Endothelial cell of umbilical vein (primary cell): ENCODE measurements at regions not wholly inside any gene's neighbourhood (a gene's known extent, or its start where the extent isn't known, plus 50 kb on each side); places are given as distances from the start of the nearest gene placed in this dataset.

Experiments used
- BruUV-seq: library from RNA; stranded (reverse); fragments of 400-500 nt; replicated peaks from 2 replicates; lab custom pipeline; 2021; lab: Mats Ljungman, UMichigan
- CTCF ChIA-PET: fragments of 300-600, 350-600 bp; sonication (Branson Sonifier 250); formaldehyde crosslinking; loops from one replicate; lab custom pipeline; 2021; ENCODE audit warnings: antibody characterized with exemption, inconsistent platforms; lab: Charles Lee
- POLR2A ChIA-PET: fragments of 300-600, 350-600 bp; sonication (Branson Sonifier 250); formaldehyde crosslinking; loops from one replicate; lab custom pipeline; 2021; ENCODE audit warnings: antibody characterized with exemption, inconsistent platforms; lab: Charles Lee
- DNase-seq: peaks from one replicate; pipeline ENCODE4 v3.0.0-alpha.2; 2011; ENCODE audit warnings: low read depth, low spot score
- FAIRE-seq: peaks from 2 replicates; lab custom pipeline; 2011; peaks lifted over from hg19 to GRCh38; lab: Jason Lieb, UNC
- H2AFZ ChIP-seq: 2 replicates; pipeline ENCODE4 v1.6.0; 2012; ENCODE audit warnings: low read depth, low read length, control low read depth, inconsistent platforms
- H3K27ac ChIP-seq: 2 replicates; pipeline ENCODE4 v1.5.1; 2011; ENCODE audit warnings: low read depth, mild to moderate bottlenecking, control low read depth, low read length, moderate library complexity; ENCODE audit not compliant: insufficient read depth
- H3K27me3 ChIP-seq, 2 experiments: 2 replicates each; pipeline versions ENCODE4 v1.6.0 to v1.6.1; 2011; ENCODE audit warnings: low read length in 2 of 2, mixed read lengths in 1 of 2; ENCODE audit not compliant: control insufficient read depth in 2 of 2, insufficient read depth in 2 of 2
- H3K36me3 ChIP-seq, 2 experiments: 2 replicates in 1 of 2; 3 replicates in 1 of 2; pipeline ENCODE4 v1.5.1; 2011; ENCODE audit warnings: low read length in 2 of 2, mild to moderate bottlenecking in 1 of 2, moderate library complexity in 1 of 2; ENCODE audit not compliant: control insufficient read depth in 2 of 2, insufficient read depth in 2 of 2; ENCODE audit errors: extremely low read depth in 1 of 2
- H3K4me1 ChIP-seq: 3 replicates; pipeline ENCODE4 v1.5.1; 2011; ENCODE audit warnings: mild to moderate bottlenecking, low read length; ENCODE audit not compliant: control insufficient read depth, insufficient read depth; ENCODE audit errors: extremely low read depth
- H3K4me2 ChIP-seq: 2 replicates; pipeline ENCODE4 v1.6.1; 2011; ENCODE audit warnings: low read length, control low read depth, mixed read lengths; ENCODE audit not compliant: insufficient read depth
- H3K4me3 ChIP-seq, 3 experiments: fragments of 200-600 bp in 1 of 3; sonication (generic), shearing (Covaris generic) in 1 of 3; replicated peaks in 1 of 3; 2 replicates each; pipeline ENCODE4 v1.5.1; 2011 to 2016; ENCODE audit warnings: control low read depth in 3 of 3, low read length in 3 of 3, mild to moderate bottlenecking in 2 of 3, inconsistent platforms in 1 of 3, low read depth in 1 of 3, moderate library complexity in 1 of 3; ENCODE audit not compliant: insufficient read depth in 1 of 3
- H3K79me2 ChIP-seq: 2 replicates; pipeline ENCODE4 v1.6.0; 2012; ENCODE audit warnings: low read length, inconsistent platforms; ENCODE audit not compliant: control insufficient read depth, insufficient read depth
- H3K9ac ChIP-seq: replicated peaks from 2 replicates; pipeline ENCODE3; 2011; ENCODE audit warnings: low read length, control low read depth; ENCODE audit not compliant: insufficient read depth; ENCODE audit errors: extremely low read depth
- H3K9me1 ChIP-seq: replicated peaks from 3 replicates; pipeline ENCODE4 v1.6.0; 2011; ENCODE audit warnings: mild to moderate bottlenecking, low read length; ENCODE audit not compliant: control insufficient read depth, insufficient read depth; ENCODE audit errors: extremely low read depth
- H3K9me3 ChIP-seq: replicated peaks from 2 replicates; pipeline ENCODE4 v1.5.1; 2012; ENCODE audit warnings: low read length, inconsistent platforms; ENCODE audit not compliant: control insufficient read depth, insufficient read depth
- H4K20me1 ChIP-seq: replicated peaks from 2 replicates; pipeline ENCODE3; 2011; ENCODE audit warnings: mild to moderate bottlenecking, low read length; ENCODE audit not compliant: control insufficient read depth, insufficient read depth; ENCODE audit errors: extremely low read depth
- FOS ChIP-seq: IDR thresholded peaks from 2 replicates; pipeline ENCODE4 v1.6.1; 2011; ENCODE audit warnings: mild to moderate bottlenecking, low read length, moderate library complexity, borderline replicate concordance; ENCODE audit not compliant: insufficient read depth
- GATA2 ChIP-seq: IDR thresholded peaks from 2 replicates; pipeline ENCODE4 v1.7.0; 2011; ENCODE audit warnings: low read depth, mild to moderate bottlenecking, moderate library complexity, mixed read lengths, low read length; ENCODE audit not compliant: insufficient read length, insufficient read depth
- JUN ChIP-seq: IDR thresholded peaks from 2 replicates; pipeline ENCODE4 v1.6.1; 2011; ENCODE audit warnings: borderline replicate concordance, low read depth; ENCODE audit not compliant: insufficient read length, insufficient read depth
- MAX ChIP-seq: IDR thresholded peaks from 2 replicates; pipeline ENCODE4 v1.6.1; 2011; ENCODE audit not compliant: insufficient read depth, insufficient read length
- POLR2A ChIP-seq: IDR thresholded peaks from 2 replicates; pipeline ENCODE4 v1.6.1; 2012; ENCODE audit warnings: low read depth, mild to moderate bottlenecking, control low read depth, low read length
- POLR2AphosphoS5 ChIP-seq: IDR thresholded peaks from 2 replicates; pipeline ENCODE4 v1.6.1; 2012; ENCODE audit warnings: low read depth, mild to moderate bottlenecking, control low read depth, low read length, moderate library complexity; ENCODE audit not compliant: insufficient read depth
- dilution Hi-C: fragments of 300-500 bp; cut with MboI; formaldehyde crosslinking; loops from one replicate; pipeline ENCODE4 v1.15.0; 2019; ENCODE audit warnings: low sequenced_read_pairs; ENCODE audit not compliant: extremely low pct_ligation_motif_present
- intact Hi-C: fragments of 100-400 bp; cut with micrococcal nuclease; formaldehyde crosslinking; loops from one replicate; pipeline ENCODE4 v1.10.0; 2022

- DNase-seq (peak; percentile 1), FAIRE-seq (no peak)
- Histone ChIP-seq H4K20me1 (no peaks in the 10 kb centered on the region), H3K79me2 (no peaks in the 10 kb centered on the region), H3K4me3 (no peak overlapping the region), H3K4me2 (no peak overlapping the region), H3K9me1 (no peaks in the 10 kb centered on the region), H3K9me3 (no peaks in the 10 kb centered on the region), H3K4me1 (peaks cover 40% of the 10 kb centered on the region), H3K9ac (no peak overlapping the region), H2AFZ (no peak overlapping the region), H3K36me3 (no peaks in the 10 kb centered on the region), H3K27me3 (no peaks in the 10 kb centered on the region), H3K27ac (no peak overlapping the region)
- ChIA-PET POLR2A (no interaction called here), CTCF (no interaction called here)
- no TSS peak for BruUV-seq
- TF ChIP-seq GATA2: no peak
- TF ChIP-seq FOS: no peak
- TF ChIP-seq MAX: no peak
- no peak for TF ChIP-seq POLR2A
- dilution Hi-C loops: no loop called here
- intact Hi-C loops: no loop called here
Observed at GRCh38 chr9:118532592-118532991, 828.4 kb downstream of the TLR4 start.

GRCh38 chr9:118533101-118533500, 828.9 kb downstream of the TLR4 start:
- H3K4me1 ChIP-seq: peaks cover 40% of the 10 kb centered on the region
- POLR2A ChIA-PET: no interaction called here
- CTCF ChIA-PET: no interaction called here
- no peak overlapping the region for H3K27ac ChIP-seq
- H4K20me1 ChIP-seq: no peaks in the 10 kb centered on the region
- no peak for FAIRE-seq
- no peaks in the 10 kb centered on the region for H3K9me3 ChIP-seq
- no peaks in the 10 kb centered on the region for H3K36me3 ChIP-seq
- no peak overlapping the region for H3K4me3 ChIP-seq
- no peak overlapping the region for H3K9ac ChIP-seq
- H3K27me3 ChIP-seq: no peaks in the 10 kb centered on the region
- no peaks in the 10 kb centered on the region for H3K79me2 ChIP-seq
- dilution Hi-C loops (no loop called here), intact Hi-C loops (no loop called here)
- H2AFZ ChIP-seq: no peak overlapping the region
- no peaks in the 10 kb centered on the region for H3K9me1 ChIP-seq
- TF ChIP-seq MAX (no peak), POLR2AphosphoS5 (no peak), JUN (peak; percentile 25)
- no TSS peak for BruUV-seq
- peak; percentile 57 for DNase-seq
- peak overlapping the region; percentile 5 for H3K4me2 ChIP-seq
